Ascending aorta (tissue), 2 donors: ENCODE measurements at regions not wholly inside any gene's neighbourhood (a gene's known extent, or its start where the extent isn't known, plus 50 kb on each side); places are given as distances from the start of the nearest gene placed in this dataset.

ENCODE experiments used
- DNase-seq, 2 donors: peaks; one replicate each; pipeline ENCODE4 v3.0.0-alpha.2; 2019; ENCODE audit warnings: low spot score in 2 of 2
- H3K27ac ChIP-seq, 2 donors: fragments of 200-600 bp; sonication (generic); one replicate each; pipeline ENCODE4 v1.5.1; 2016 to 2017; ENCODE audit warnings: mild to moderate bottlenecking in 1 of 2
- H3K27me3 ChIP-seq: fragments of 200-600 bp; sonication (generic); one replicate; pipeline ENCODE4 v1.5.1; 2017
- H3K36me3 ChIP-seq, 2 donors: fragments of 200-600 bp; sonication (generic); one replicate each; pipeline ENCODE4 v1.5.1; 2016
- H3K4me1 ChIP-seq, 2 donors: fragments of 200-600 bp; sonication (generic); one replicate each; pipeline ENCODE4 v1.5.1; 2016 to 2017; ENCODE audit warnings: mild to moderate bottlenecking in 1 of 2
- H3K4me3 ChIP-seq, 2 donors: fragments of 200-600 bp; sonication (generic); one replicate each; pipeline ENCODE4 v1.5.1; 2016 to 2017; ENCODE audit warnings: mild to moderate bottlenecking in 1 of 2
- H3K9me3 ChIP-seq, 2 donors: fragments of 200-600 bp; sonication (generic); one replicate each; pipeline ENCODE4 v1.5.1; 2016
- intact Hi-C: fragments of 100-400 bp; cut with DNase I; formaldehyde crosslinking; loops from one replicate; pipeline ENCODE4 v1.15.1; 2023
- TF ChIP-seq, protein P1 (sequence below), 3 experiments: fragments of 200-600 bp in 2 of 3; fragments of 450-650 bp in 1 of 3; sonication (generic) in 2 of 3; IDR thresholded peaks; one replicate each; pipeline ENCODE4 v1.5.1; 2016 to 2019; ENCODE audit warnings: antibody characterized with exemption in 3 of 3, mild to moderate bottlenecking in 1 of 3, moderate library complexity in 1 of 3

DNA sequence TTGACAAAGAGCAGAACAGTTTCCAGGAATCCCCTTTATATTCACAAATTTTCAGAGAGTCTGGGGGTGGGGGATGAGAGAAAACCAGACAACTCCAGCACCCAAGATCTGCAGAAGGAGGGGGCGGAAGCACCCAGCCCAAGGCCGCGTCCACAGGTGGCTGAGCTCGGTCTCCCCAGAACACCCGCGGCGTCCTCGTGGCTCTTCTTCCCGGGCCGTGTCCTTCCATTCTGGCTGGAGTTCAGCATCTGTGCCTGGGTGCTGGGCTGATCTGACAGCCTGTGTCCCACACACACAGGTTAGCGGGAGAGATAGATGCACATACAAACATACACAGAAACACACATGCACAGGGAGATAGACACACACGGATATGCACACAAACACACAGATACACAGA lies 455.8 kb upstream of the SALL3 start:
- H3K36me3 ChIP-seq = no peaks in the 10 kb centered on the region
- no peaks in the 10 kb centered on the region for H3K9me3 ChIP-seq
- H3K27ac ChIP-seq = no peak overlapping the region
- DNase-seq = no peak
- no peak overlapping the region for H3K4me3 ChIP-seq
- TF ChIP-seq, protein P1, sequence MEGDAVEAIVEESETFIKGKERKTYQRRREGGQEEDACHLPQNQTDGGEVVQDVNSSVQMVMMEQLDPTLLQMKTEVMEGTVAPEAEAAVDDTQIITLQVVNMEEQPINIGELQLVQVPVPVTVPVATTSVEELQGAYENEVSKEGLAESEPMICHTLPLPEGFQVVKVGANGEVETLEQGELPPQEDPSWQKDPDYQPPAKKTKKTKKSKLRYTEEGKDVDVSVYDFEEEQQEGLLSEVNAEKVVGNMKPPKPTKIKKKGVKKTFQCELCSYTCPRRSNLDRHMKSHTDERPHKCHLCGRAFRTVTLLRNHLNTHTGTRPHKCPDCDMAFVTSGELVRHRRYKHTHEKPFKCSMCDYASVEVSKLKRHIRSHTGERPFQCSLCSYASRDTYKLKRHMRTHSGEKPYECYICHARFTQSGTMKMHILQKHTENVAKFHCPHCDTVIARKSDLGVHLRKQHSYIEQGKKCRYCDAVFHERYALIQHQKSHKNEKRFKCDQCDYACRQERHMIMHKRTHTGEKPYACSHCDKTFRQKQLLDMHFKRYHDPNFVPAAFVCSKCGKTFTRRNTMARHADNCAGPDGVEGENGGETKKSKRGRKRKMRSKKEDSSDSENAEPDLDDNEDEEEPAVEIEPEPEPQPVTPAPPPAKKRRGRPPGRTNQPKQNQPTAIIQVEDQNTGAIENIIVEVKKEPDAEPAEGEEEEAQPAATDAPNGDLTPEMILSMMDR (IDR thresholded peaks at IDR 0.05) = no peak
- intact Hi-C loops = no loop called here
- H3K4me1 ChIP-seq = peaks cover 0 to 6% of the 10 kb centered on the region in 2 donors
- H3K27me3 ChIP-seq = no peaks in the 10 kb centered on the region

DNA sequence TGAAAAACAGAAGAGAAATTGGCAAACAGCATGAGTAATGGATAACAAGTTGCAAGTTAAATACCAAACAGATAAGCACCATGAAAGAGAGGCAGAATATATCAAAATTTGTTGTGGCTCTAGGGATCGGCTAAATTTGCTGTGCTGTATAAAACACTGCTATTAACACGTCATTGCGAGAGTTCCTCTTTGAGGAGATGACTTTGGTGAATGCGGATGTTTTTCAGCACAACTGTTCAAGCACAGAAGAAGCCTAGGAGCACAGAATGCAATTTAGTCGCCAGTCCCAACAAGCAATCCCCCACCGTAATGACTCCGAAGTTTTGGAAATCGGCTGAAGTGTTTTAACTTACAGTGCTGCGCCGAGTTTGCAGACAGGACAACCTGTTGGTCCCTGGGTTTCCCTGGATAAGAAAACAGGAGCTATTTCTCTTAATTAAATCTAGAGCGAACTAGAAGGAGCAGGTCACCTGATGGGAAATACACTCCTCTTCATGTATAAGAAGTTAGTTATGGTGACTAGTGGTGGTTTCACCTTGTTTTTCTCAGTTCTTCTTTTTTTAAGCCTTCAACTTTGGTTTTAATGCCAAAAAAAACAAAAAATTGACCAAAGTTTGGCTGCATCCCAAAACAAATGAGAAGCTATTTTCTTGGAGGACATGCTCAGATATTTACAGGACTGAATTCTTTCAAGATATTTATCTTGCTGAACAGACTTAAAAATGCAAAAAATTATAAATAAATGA lies 454.1 kb upstream of the SALL3 start:
- Histone ChIP-seq H3K36me3 (no peaks in the 10 kb centered on the region), H3K27ac (no peak overlapping the region), H3K27me3 (no peaks in the 10 kb centered on the region), H3K9me3 (no peaks in the 10 kb centered on the region), H3K4me1 (peaks cover 0 to 6% of the 10 kb centered on the region in 2 donors), H3K4me3 (no peak overlapping the region)
- intact Hi-C loops = no loop called here
- DNase-seq = no peak
- TF ChIP-seq, protein P1 (IDR thresholded peaks at IDR 0.05) = no peak

DNA sequence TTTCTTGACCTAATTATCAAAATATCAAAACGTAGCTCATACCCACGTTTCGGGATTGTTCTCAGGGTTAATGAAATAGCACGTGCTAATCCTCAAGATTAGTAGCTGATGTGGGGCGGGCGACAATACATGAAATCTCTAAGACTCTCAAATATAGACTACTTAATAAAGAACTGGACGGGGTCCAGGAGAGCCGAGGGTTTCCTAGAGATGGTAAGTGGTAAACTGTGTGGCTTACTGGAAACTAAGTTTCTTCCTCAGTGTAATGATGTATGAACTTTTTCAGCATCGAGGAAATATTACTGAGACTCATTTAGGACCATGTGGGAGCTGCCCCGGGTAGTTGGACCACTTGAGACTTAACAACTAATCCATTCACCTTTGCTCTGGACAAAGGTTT lies 453.3 kb upstream of the SALL3 start:
- no peaks in the 10 kb centered on the region for H3K9me3 ChIP-seq
- H3K27me3 ChIP-seq = no peaks in the 10 kb centered on the region
- H3K27ac ChIP-seq = no peak overlapping the region
- no peak overlapping the region for H3K4me3 ChIP-seq
- H3K36me3 ChIP-seq = no peaks in the 10 kb centered on the region
- intact Hi-C loops = no loop called here
- TF ChIP-seq, protein P1 (IDR thresholded peaks at IDR 0.05) = no peak
- no peak for DNase-seq
- peaks cover 0 to 6% of the 10 kb centered on the region in 2 donors for H3K4me1 ChIP-seq

DNA sequence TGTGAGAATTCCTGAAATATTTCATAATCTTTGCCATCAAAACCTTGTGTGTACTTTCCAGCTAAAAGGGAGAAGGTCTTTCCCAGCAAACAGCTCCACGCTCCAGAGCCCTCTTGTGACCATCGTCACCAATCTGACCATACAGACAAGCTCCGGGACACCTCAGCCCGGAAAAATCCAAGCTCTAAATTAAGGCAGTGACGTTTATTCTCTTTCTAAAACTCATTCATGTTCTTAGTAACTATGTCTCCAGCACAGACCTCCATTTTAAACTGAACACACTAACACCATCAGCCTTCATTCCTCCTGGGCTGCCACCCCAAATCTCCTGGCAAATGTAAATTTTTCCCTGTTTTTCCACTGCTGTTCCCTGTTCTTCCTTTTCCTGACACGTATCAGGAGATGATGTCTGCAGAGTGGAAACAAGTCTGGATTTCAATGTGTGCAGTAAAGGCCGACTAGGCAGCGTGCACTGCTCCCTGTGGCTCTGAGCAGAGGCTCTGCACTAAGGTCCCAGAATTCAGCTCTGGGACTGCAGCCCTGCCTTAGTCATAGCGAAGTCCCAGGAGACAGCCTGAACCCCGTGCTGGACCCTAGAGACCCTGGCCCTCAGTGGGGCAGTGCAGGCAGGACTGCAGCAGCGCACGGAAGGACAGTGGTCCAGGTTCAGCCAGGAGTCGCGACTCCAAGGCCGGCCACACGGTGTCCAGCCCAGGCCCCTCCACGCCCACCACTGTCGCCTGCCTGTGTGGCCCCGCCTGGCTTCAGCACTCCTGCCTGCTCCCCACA lies 452.5 kb upstream of the SALL3 start:
- no peak overlapping the region for H3K27ac ChIP-seq

DNA sequence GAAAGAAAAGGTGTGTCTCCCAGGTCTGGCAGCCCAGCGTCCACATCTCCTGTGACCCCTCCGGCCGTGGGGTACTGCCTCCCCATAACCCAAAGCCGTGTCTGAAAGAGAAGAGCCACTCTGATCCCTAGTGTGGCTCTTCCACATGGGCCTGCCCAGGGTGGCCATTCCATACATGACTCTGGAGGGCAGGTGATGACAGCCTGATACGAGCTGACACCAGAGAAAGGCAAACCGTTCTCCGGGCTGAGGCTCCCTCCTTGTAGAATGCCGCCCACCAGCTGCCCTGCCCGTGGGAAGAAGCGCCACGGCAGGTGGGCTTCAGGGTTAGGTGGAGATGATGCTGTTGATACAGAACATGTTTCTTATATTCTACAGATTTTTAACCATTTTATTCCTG lies 451.6 kb upstream of the SALL3 start:
- Histone ChIP-seq H3K9me3 (no peaks in the 10 kb centered on the region), H3K4me3 (no peak overlapping the region), H3K4me1 (peaks cover 0 to 6% of the 10 kb centered on the region in 2 donors), H3K27ac (no peak overlapping the region), H3K36me3 (no peaks in the 10 kb centered on the region), H3K27me3 (no peaks in the 10 kb centered on the region)
- intact Hi-C loops = no loop called here
- TF ChIP-seq, protein P1 (IDR thresholded peaks at IDR 0.05) = no peak
- no peak for DNase-seq

More for the DNA sequence above, 452.5 kb upstream of the SALL3 start:
- intact Hi-C loops = no loop called here
- TF ChIP-seq, protein P1 (IDR thresholded peaks at IDR 0.05) = no peak
- DNase-seq = no peak
- no peaks in the 10 kb centered on the region for H3K36me3 ChIP-seq
- H3K9me3 ChIP-seq = no peaks in the 10 kb centered on the region
- no peak overlapping the region for H3K4me3 ChIP-seq
- H3K27me3 ChIP-seq = no peaks in the 10 kb centered on the region
- peaks cover 0 to 6% of the 10 kb centered on the region in 2 donors for H3K4me1 ChIP-seq
